Gastrocnemius medialis (tissue), 4 donors: ENCODE measurements at regions not wholly inside any gene's neighbourhood (a gene's known extent, or its start where the extent isn't known, plus 50 kb on each side); places are given as distances from the start of the nearest gene placed in this dataset.

Experiments
- POLR2A ChIP-seq, 2 donors: fragments of 450-650 bp; IDR thresholded peaks; one replicate each; pipeline ENCODE4 v1.6.1; 2017; ENCODE audit warnings: antibody characterized with exemption in 2 of 2, mild to moderate bottlenecking in 2 of 2, moderate library complexity in 2 of 2
- TF ChIP-seq, protein P1 (sequence below), 5 experiments: fragments of 450-650 bp in 3 of 5; fragments of 200-600 bp in 2 of 5; sonication (generic) in 2 of 5; IDR thresholded peaks in 4 of 5; conservative IDR thresholded peaks in 1 of 5; 1 replicate in 4 of 5; 2 replicates in 1 of 5; pipeline ENCODE4 v1.5.1; 2016 to 2019; ENCODE audit warnings: antibody characterized with exemption in 5 of 5, mild to moderate bottlenecking in 3 of 5, moderate library complexity in 3 of 5

DNA sequence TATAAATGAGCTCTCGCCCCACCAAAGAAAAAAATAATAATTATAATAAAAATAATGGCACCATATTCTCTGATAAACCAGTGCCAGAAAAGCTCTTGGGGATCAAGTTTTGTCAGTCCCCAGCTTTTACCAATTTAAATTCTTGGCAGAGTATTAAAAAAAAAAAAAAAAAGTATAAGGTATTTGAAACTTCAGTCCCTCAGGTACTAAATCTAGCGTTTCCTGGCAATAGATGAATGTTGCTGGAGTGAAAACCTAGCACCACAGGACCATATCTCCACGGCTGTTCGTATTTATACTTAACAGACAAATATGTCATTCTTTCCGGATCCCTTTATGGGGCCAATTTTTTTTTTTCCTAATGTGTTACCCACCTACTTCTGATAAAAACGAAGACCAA lies 646.2 kb downstream of the CCDC171 start:
- TF ChIP-seq, protein P1, sequence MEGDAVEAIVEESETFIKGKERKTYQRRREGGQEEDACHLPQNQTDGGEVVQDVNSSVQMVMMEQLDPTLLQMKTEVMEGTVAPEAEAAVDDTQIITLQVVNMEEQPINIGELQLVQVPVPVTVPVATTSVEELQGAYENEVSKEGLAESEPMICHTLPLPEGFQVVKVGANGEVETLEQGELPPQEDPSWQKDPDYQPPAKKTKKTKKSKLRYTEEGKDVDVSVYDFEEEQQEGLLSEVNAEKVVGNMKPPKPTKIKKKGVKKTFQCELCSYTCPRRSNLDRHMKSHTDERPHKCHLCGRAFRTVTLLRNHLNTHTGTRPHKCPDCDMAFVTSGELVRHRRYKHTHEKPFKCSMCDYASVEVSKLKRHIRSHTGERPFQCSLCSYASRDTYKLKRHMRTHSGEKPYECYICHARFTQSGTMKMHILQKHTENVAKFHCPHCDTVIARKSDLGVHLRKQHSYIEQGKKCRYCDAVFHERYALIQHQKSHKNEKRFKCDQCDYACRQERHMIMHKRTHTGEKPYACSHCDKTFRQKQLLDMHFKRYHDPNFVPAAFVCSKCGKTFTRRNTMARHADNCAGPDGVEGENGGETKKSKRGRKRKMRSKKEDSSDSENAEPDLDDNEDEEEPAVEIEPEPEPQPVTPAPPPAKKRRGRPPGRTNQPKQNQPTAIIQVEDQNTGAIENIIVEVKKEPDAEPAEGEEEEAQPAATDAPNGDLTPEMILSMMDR (IDR thresholded peaks at IDR 0.05 in 4 of 5, conservative IDR thresholded peaks at IDR 0.05 in 1 of 5) = no peak
- TF ChIP-seq POLR2A (IDR thresholded peaks at IDR 0.05) = no peak
